SU-DHL-6 (cell line): ENCODE measurements at regions not wholly inside any gene's neighbourhood (a gene's known extent, or its start where the extent isn't known, plus 50 kb on each side); places are given as distances from the start of the nearest gene placed in this dataset.

Experiments
- CTCF ChIP-seq: fragments of 200-600 bp; sonication (generic); IDR thresholded peaks from one replicate; pipeline ENCODE4 v1.5.1; 2017; ENCODE audit warnings: antibody characterized with exemption, mild to moderate bottlenecking, low read length, moderate library complexity; ENCODE audit not compliant: insufficient read depth, poor library complexity, severe bottlenecking
- EZH2phosphoT487 ChIP-seq: fragments of 200-600 bp; sonication (generic), shearing (Covaris generic); conservative IDR thresholded peaks from 2 replicates; pipeline ENCODE4 v1.6.1; 2018; ENCODE audit warnings: mild to moderate bottlenecking, antibody characterized with exemption, low read length, moderate library complexity, mixed read lengths

GRCh38 chr6:8192597-8192996, 90.2 kb upstream of the EEF1E1 start:
- TF ChIP-seq CTCF (no peak), EZH2phosphoT487 (no peak)
